ENCODE measurements at regions not wholly inside any gene's neighbourhood (a gene's known extent, or its start where the extent isn't known, plus 50 kb on each side); places are given as distances from the start of the nearest gene placed in this dataset.

DNA sequence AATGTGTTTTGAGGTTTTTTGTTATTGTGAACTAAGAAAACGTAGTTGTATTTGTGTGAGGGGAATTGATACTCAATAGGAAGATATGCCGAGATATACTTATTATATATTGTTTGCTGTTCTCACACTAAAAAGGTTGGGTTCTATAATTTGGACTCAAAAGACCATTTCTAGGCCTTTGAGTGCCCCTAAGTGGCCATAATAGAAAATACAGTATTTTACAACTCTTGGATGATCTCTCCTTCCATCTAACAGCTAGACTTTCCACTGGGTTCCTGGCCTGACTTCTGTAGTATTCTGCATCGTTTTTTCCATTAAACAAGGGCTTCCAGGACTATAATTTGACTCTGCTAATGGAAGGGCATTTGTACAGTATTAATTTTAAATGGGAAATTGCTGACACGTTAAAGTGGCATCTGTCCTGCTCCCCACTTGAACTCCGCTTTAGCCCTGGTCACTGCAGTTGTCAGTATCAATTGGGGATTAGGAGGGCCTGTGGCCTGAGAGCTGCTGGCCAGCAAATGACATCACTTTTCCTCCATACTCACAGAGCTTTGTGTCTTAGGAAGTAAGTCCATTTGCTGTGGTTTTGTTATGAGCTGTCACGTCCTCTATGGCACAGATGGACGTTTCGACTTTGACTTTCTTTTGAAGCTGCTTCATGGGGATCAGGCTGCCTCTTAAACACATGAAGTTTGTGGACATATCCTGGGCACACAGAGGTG, 176.9 kb downstream of the SLIT2 start:
- TF ChIP-seq POU2F2 (IDR thresholded peaks at IDR 0.05; ENCODE audit: low read depth, low read length) (no peak), POLR2A (IDR thresholded peaks at IDR 0.05; ENCODE audit: low read depth, low read length) (no peak), POLR2AphosphoS5 (IDR thresholded peaks at IDR 0.05; ENCODE audit: low read depth, low read length) (no peak), PAX5 (IDR thresholded peaks at IDR 0.05; ENCODE audit: insufficient read depth, low read length, severe bottlenecking) (no peak), SPI1 (IDR thresholded peaks at IDR 0.05; ENCODE audit: low read depth, low read length) (no peak), TAF1 (IDR thresholded peaks at IDR 0.05; ENCODE audit: low read depth, low read length) (no peak)
- DNase-seq (ENCODE audit: insufficient read length, low spot score) (no peak), FAIRE-seq (no peak)

DNA sequence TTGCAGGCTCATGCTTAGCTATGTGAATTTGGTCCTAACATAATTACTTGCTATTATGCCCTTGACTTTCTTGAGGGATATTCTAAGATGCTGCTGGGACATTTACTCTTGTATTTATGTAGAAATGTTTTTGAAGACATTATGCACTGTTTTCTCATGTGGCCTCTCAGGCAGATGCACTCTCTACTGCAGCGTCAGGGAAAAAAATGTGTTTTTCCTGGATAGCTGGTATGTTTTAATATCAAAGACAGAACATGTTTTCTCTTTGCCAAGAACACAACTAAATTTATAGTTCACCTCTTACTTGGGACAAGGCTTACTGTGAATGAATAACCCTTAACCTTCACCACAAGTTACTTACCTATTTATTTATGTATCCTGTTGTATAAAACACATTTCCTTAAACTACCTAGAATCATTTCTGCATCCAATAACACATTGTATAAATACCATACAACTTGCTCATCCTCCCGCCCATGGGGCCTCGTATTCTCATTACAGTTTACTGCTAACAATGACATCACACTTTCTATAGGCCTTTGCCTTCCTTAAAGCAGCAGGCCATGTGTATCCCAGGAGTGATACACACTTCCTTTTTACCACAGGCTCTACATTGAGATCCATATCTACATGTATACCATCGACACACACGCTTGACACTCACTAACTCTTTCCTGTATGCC, 178.7 kb downstream of the SLIT2 start:
- FAIRE-seq (no peak), DNase-seq (ENCODE audit: insufficient read length, low spot score) (no peak)
- TF ChIP-seq TAF1 (IDR thresholded peaks at IDR 0.05; ENCODE audit: low read depth, low read length) (no peak), POLR2A (IDR thresholded peaks at IDR 0.05; ENCODE audit: low read depth, low read length) (no peak), POLR2AphosphoS5 (IDR thresholded peaks at IDR 0.05; ENCODE audit: low read depth, low read length) (no peak)

DNA sequence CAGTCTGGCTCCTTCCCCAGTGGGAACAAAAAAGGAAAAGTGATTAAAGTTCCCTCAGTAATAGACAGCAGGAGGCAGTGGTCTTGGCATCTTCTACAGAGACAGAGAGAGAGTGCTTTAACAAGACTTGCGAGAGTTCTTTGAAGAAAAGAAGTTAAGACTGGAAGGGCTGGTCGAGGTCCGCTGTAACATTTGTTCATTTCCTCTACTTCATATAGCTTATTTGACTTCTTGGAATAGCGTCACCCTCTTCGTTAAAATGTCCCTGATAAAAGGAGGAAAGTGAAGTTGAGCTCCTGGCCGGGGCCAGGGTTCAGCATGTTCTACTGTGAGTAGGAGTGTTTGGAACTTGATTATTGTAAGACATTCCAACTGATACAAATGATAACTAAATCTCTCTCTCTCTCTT, 179.8 kb downstream of the SLIT2 start:
- FAIRE-seq (no peak), DNase-seq (ENCODE audit: insufficient read length, low spot score) (no peak)
- TF ChIP-seq POLR2A (IDR thresholded peaks at IDR 0.05; ENCODE audit: low read depth, low read length) (no peak), POU2F2 (IDR thresholded peaks at IDR 0.05; ENCODE audit: low read depth, low read length) (no peak), TAF1 (IDR thresholded peaks at IDR 0.05; ENCODE audit: low read depth, low read length) (no peak), POLR2AphosphoS5 (IDR thresholded peaks at IDR 0.05; ENCODE audit: low read depth, low read length) (no peak), PAX5 (IDR thresholded peaks at IDR 0.05; ENCODE audit: insufficient read depth, low read length, severe bottlenecking) (no peak), SPI1 (IDR thresholded peaks at IDR 0.05; ENCODE audit: low read depth, low read length) (no peak)

DNA sequence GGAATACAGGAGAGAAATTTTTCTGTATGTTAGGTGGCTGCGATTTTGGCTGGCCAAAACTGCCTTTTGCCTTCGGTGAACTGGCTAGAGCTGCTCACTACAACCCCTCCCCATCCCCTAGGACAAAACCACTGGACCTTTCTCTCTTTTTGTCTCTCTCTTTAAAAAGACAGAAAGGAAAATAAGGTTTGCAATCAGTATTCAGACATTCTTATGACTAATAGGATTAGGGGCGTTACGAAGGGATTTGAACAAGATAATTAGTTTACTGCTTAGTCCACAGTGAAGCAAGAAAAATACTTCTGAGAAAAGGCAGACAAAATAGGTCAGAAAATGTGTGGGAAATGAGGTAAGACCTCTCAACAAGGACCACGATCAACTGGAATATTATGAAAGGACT, 180.4 kb downstream of the SLIT2 start:
- DNase-seq (ENCODE audit: insufficient read length, low spot score) (no peak), FAIRE-seq (no peak)
- TF ChIP-seq POU2F2 (IDR thresholded peaks at IDR 0.05; ENCODE audit: low read depth, low read length) (no peak), PAX5 (IDR thresholded peaks at IDR 0.05; ENCODE audit: insufficient read depth, low read length, severe bottlenecking) (no peak), POLR2AphosphoS5 (IDR thresholded peaks at IDR 0.05; ENCODE audit: low read depth, low read length) (no peak), TAF1 (IDR thresholded peaks at IDR 0.05; ENCODE audit: low read depth, low read length) (no peak), SPI1 (IDR thresholded peaks at IDR 0.05; ENCODE audit: low read depth, low read length) (no peak), POLR2A (IDR thresholded peaks at IDR 0.05; ENCODE audit: low read depth, low read length) (no peak)

DNA sequence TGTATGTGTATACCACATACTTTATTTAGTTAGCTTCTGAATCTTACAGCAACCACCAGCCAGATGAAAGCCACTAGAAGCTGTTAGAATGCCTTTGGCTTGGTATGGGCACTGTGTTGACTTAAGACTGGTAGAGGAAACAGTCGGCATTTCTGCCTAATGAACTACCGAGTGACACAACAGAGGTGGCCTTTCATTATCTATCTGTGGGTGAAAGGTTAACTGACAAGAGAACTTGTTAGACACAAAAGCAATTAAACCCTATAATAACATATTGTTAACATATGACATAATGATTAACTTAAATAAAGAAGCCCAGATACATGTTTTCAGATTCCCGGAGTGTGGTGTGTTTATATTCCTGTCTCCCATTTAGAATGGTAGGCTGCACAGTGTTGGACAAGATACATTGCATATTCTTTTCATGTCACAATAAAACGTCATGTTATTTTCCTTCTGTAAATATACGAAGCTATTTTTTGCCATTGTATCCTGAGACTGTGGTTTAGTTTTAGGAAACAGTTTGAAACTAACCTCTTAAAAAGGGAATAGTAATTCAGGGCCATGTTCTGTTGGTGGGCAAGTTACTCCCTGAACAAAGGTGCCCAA, 181.5 kb downstream of the SLIT2 start:
- TF ChIP-seq TAF1 (IDR thresholded peaks at IDR 0.05; ENCODE audit: low read depth, low read length) (no peak), PAX5 (IDR thresholded peaks at IDR 0.05; ENCODE audit: insufficient read depth, low read length, severe bottlenecking) (no peak), SPI1 (IDR thresholded peaks at IDR 0.05; ENCODE audit: low read depth, low read length) (no peak), POU2F2 (IDR thresholded peaks at IDR 0.05; ENCODE audit: low read depth, low read length) (no peak), POLR2AphosphoS5 (IDR thresholded peaks at IDR 0.05; ENCODE audit: low read depth, low read length) (no peak), POLR2A (IDR thresholded peaks at IDR 0.05; ENCODE audit: low read depth, low read length) (no peak)
- no peak for FAIRE-seq
- DNase-seq (ENCODE audit: insufficient read length, low spot score) = no peak

DNA sequence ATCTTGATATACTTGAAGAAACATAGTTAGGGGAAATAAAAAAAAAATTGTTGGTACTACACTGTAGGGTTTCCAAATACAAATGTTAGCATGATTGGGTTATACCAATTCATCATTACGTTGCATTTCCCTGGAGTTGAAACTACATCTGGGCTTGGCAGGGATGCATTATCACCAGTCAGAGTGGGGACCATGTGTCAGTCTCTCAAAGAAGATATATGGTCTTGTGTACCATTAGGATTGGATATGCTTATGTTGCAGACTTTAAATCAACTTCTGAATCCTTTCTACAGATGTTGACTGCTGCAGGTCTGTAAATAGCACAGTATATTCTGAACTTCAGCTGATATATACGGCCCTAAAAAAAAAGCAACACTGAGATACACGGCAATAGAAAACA, 188.5 kb downstream of the SLIT2 start:
- no peak for FAIRE-seq
- DNase-seq (ENCODE audit: insufficient read length, low spot score) = no peak
- TF ChIP-seq POLR2AphosphoS5 (IDR thresholded peaks at IDR 0.05; ENCODE audit: low read depth, low read length) (no peak), TAF1 (IDR thresholded peaks at IDR 0.05; ENCODE audit: low read depth, low read length) (no peak), POLR2A (IDR thresholded peaks at IDR 0.05; ENCODE audit: low read depth, low read length) (no peak), POU2F2 (IDR thresholded peaks at IDR 0.05; ENCODE audit: low read depth, low read length) (no peak), SPI1 (IDR thresholded peaks at IDR 0.05; ENCODE audit: low read depth, low read length) (no peak), PAX5 (IDR thresholded peaks at IDR 0.05; ENCODE audit: insufficient read depth, low read length, severe bottlenecking) (no peak)

DNA sequence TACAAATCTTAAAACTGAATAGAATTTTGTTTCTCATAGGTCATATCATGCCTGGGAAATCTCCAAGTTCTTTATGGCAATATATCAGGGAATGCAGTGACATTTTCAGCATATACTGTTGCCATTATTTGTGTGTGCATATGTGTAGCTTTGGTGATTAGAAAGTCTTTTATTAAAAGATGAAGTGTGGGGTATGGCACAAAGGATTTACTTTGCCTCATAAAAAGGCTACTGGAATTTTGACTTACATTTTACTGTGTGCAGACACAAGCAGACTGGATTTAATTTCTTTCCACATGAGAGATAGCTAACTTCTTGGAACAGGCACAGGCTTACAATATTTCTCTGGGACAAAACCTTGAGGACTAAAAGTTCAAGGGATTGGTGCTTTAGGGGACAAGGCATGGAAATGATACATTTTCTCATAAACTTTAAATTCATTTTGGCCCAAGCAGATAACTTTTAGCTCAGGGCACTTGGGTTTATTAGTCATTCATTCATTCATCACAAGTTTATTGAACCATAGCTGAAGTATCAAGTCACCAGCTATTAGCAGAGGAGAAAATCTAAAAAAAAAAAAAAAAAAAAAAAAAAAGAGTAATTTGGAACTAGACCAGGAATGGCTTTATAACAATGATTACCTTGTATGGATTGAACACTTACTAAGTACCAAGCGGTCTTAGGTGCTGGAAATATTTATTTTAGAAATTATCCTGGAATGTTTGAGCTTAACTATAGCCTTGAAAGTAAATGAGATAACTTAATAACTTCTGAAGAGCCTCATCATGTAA, 191.5 kb downstream of the SLIT2 start:
- DNase-seq (ENCODE audit: insufficient read length, low spot score) (no peak), FAIRE-seq (no peak)
- TF ChIP-seq PAX5 (IDR thresholded peaks at IDR 0.05; ENCODE audit: insufficient read depth, low read length, severe bottlenecking) (no peak), SPI1 (IDR thresholded peaks at IDR 0.05; ENCODE audit: low read depth, low read length) (no peak), TAF1 (IDR thresholded peaks at IDR 0.05; ENCODE audit: low read depth, low read length) (no peak), POLR2A (IDR thresholded peaks at IDR 0.05; ENCODE audit: low read depth, low read length) (no peak), POLR2AphosphoS5 (IDR thresholded peaks at IDR 0.05; ENCODE audit: low read depth, low read length) (no peak), POU2F2 (IDR thresholded peaks at IDR 0.05; ENCODE audit: low read depth, low read length) (no peak)

DNA sequence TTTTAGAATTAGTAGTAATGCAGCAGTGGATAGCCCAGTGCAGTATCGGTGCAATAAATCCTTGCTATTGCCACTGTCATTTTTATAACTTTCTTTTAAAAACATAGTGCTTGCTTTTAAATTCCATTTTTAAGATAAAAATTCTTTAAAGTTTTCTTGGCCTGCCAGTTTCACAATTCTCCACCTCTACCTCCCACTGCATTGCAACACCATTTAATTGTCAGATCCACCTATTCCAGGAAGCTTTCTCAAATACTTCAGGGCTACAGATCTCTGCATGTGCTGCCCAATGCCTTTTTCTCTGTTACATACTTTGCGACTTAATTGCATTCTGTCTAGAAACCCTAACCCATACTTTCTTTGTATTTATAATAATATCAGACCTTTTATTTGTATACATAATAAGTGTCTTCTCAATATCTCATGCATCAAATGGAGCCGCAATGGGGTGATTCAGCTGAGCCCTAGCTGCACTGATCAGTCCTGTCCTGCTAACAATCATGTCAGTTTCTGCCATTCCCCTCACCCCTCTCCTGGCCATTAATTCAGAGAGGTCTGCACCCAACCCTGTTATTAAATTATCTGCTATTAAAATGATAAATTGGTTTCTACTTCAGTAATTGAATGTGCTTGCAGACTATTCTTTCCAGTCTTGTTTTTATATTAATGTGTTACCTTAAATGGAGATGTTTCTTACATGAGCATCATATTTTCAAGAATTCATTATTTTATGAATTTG, 193.1 kb downstream of the SLIT2 start:
- no peak for TF ChIP-seq POLR2A (IDR thresholded peaks at IDR 0.05; ENCODE audit: low read depth, low read length)
- TF ChIP-seq PAX5 (IDR thresholded peaks at IDR 0.05; ENCODE audit: insufficient read depth, low read length, severe bottlenecking) = no peak
- no peak for TF ChIP-seq TAF1 (IDR thresholded peaks at IDR 0.05; ENCODE audit: low read depth, low read length)
- no peak for TF ChIP-seq POU2F2 (IDR thresholded peaks at IDR 0.05; ENCODE audit: low read depth, low read length)
- no peak for TF ChIP-seq SPI1 (IDR thresholded peaks at IDR 0.05; ENCODE audit: low read depth, low read length)
- no peak for TF ChIP-seq POLR2AphosphoS5 (IDR thresholded peaks at IDR 0.05; ENCODE audit: low read depth, low read length)
- DNase-seq (ENCODE audit: insufficient read length, low spot score) (no peak), FAIRE-seq (no peak)

Data from GM12891 (cell line).